Neural cell (in vitro differentiated cells): ENCODE measurements at regions not wholly inside any gene's neighbourhood (a gene's known extent, or its start where the extent isn't known, plus 50 kb on each side); places are given as distances from the start of the nearest gene placed in this dataset.

Experiments
- EZH2 ChIP-seq: fragments of 200-600, 300-800 bp; shearing (Covaris generic), sonication (generic); IDR thresholded peaks from 2 replicates; pipeline ENCODE4 v1.6.1; 2014; ENCODE audit warnings: antibody characterized with exemption, low read length, borderline replicate concordance, mild to moderate bottlenecking; ENCODE audit not compliant: insufficient read depth, poor library complexity, severe bottlenecking
- POLR2AphosphoS5 ChIP-seq: IDR thresholded peaks from 2 replicates; pipeline ENCODE4 v1.6.1; 2012
- SMC3 ChIP-seq: fragments of 450-650 bp; conservative IDR thresholded peaks from 2 replicates; pipeline ENCODE4 v1.6.1; 2014; ENCODE audit warnings: antibody characterized with exemption, mild to moderate bottlenecking, moderate library complexity; ENCODE audit not compliant: poor library complexity
- TF ChIP-seq, protein P1 (sequence below): fragments of 450-650 bp; IDR thresholded peaks from 2 replicates; pipeline ENCODE4 v1.5.1; 2014; ENCODE audit warnings: antibody characterized with exemption, mild to moderate bottlenecking, moderate library complexity; ENCODE audit not compliant: poor library complexity, severe bottlenecking
- TF ChIP-seq, protein P2 (sequence below): IDR thresholded peaks from 2 replicates; pipeline ENCODE4 v1.6.1; 2012; ENCODE audit warnings: borderline replicate concordance

- TF ChIP-seq, protein P1, sequence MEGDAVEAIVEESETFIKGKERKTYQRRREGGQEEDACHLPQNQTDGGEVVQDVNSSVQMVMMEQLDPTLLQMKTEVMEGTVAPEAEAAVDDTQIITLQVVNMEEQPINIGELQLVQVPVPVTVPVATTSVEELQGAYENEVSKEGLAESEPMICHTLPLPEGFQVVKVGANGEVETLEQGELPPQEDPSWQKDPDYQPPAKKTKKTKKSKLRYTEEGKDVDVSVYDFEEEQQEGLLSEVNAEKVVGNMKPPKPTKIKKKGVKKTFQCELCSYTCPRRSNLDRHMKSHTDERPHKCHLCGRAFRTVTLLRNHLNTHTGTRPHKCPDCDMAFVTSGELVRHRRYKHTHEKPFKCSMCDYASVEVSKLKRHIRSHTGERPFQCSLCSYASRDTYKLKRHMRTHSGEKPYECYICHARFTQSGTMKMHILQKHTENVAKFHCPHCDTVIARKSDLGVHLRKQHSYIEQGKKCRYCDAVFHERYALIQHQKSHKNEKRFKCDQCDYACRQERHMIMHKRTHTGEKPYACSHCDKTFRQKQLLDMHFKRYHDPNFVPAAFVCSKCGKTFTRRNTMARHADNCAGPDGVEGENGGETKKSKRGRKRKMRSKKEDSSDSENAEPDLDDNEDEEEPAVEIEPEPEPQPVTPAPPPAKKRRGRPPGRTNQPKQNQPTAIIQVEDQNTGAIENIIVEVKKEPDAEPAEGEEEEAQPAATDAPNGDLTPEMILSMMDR: no peak
- TF ChIP-seq, protein P2, sequence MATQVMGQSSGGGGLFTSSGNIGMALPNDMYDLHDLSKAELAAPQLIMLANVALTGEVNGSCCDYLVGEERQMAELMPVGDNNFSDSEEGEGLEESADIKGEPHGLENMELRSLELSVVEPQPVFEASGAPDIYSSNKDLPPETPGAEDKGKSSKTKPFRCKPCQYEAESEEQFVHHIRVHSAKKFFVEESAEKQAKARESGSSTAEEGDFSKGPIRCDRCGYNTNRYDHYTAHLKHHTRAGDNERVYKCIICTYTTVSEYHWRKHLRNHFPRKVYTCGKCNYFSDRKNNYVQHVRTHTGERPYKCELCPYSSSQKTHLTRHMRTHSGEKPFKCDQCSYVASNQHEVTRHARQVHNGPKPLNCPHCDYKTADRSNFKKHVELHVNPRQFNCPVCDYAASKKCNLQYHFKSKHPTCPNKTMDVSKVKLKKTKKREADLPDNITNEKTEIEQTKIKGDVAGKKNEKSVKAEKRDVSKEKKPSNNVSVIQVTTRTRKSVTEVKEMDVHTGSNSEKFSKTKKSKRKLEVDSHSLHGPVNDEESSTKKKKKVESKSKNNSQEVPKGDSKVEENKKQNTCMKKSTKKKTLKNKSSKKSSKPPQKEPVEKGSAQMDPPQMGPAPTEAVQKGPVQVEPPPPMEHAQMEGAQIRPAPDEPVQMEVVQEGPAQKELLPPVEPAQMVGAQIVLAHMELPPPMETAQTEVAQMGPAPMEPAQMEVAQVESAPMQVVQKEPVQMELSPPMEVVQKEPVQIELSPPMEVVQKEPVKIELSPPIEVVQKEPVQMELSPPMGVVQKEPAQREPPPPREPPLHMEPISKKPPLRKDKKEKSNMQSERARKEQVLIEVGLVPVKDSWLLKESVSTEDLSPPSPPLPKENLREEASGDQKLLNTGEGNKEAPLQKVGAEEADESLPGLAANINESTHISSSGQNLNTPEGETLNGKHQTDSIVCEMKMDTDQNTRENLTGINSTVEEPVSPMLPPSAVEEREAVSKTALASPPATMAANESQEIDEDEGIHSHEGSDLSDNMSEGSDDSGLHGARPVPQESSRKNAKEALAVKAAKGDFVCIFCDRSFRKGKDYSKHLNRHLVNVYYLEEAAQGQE: no peak
- TF ChIP-seq SMC3 (no peak), POLR2AphosphoS5 (no peak), EZH2 (no peak)
These were observed 718.7 kb upstream of the SLC8A1 start for GRCh38 chr2:41170589-41170988.
